A673 (cell line): ENCODE measurements at regions not wholly inside any gene's neighbourhood (a gene's known extent, or its start where the extent isn't known, plus 50 kb on each side); places are given as distances from the start of the nearest gene placed in this dataset.
A peak's percentile ranks its signal among the peaks of the same experiment; 100 is the strongest.

ENCODE experiments used
- EZH2 ChIP-seq: fragments of 200-600 bp; sonication (generic); IDR thresholded peaks from 2 replicates; pipeline ENCODE4 v1.6.1; 2017; ENCODE audit warnings: borderline replicate concordance, low read depth, mild to moderate bottlenecking, mixed read lengths, antibody characterized with exemption, low read length; ENCODE audit not compliant: poor library complexity, severe bottlenecking
- TF ChIP-seq, protein P1 (sequence below): fragments of 300-800, 200-600 bp; sonication (generic); conservative IDR thresholded peaks from 2 replicates; pipeline ENCODE4 v1.5.1; 2017; ENCODE audit warnings: low read depth, mild to moderate bottlenecking, antibody characterized with exemption, low read length, moderate library complexity, mixed read lengths

GRCh38 chrX:95076449-95076848 is 1402.4 kb downstream of the FAM133A start:
- TF ChIP-seq, protein P1, sequence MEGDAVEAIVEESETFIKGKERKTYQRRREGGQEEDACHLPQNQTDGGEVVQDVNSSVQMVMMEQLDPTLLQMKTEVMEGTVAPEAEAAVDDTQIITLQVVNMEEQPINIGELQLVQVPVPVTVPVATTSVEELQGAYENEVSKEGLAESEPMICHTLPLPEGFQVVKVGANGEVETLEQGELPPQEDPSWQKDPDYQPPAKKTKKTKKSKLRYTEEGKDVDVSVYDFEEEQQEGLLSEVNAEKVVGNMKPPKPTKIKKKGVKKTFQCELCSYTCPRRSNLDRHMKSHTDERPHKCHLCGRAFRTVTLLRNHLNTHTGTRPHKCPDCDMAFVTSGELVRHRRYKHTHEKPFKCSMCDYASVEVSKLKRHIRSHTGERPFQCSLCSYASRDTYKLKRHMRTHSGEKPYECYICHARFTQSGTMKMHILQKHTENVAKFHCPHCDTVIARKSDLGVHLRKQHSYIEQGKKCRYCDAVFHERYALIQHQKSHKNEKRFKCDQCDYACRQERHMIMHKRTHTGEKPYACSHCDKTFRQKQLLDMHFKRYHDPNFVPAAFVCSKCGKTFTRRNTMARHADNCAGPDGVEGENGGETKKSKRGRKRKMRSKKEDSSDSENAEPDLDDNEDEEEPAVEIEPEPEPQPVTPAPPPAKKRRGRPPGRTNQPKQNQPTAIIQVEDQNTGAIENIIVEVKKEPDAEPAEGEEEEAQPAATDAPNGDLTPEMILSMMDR, result peak; percentile 72
- TF ChIP-seq EZH2, result no peak
